SH-SY5Y (cell line): ENCODE measurements at regions not wholly inside any gene's neighbourhood (a gene's known extent, or its start where the extent isn't known, plus 50 kb on each side); places are given as distances from the start of the nearest gene placed in this dataset.

Experiments
- GATA2 ChIP-seq: IDR thresholded peaks from 2 replicates; pipeline ENCODE4 v1.6.1; 2011; ENCODE audit warnings: mild to moderate bottlenecking, low read depth, low read length
- GATA3 ChIP-seq: IDR thresholded peaks from 2 replicates; pipeline ENCODE4 v1.6.1; 2011; ENCODE audit warnings: low read depth, mild to moderate bottlenecking, low read length, moderate library complexity

DNA sequence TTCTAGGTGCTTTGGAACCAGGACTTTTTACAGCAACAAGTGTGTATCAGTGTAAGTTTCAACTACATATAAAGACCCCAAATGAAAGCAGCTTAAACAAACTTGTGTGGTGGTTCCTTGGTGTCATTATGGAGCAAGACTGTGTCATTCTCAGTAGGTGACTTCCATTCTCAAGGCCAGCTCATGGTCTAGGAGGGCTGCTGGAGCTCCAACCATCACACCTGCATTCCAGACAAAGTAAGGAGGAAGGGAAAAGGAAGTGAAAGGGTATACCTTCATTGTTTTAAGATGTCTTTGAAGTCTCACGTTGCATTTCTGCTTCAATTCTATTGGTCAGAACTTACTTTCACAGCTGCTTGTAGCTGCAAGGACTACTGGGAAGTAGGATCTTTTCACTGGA is 188.6 kb downstream of the C1orf94 start:
- TF ChIP-seq GATA2 (no peak), GATA3 (no peak)
